ENCODE measurements at regions not wholly inside any gene's neighbourhood (a gene's known extent, or its start where the extent isn't known, plus 50 kb on each side); places are given as distances from the start of the nearest gene placed in this dataset.
"Not testable (repeated sequence)": the region's sequence is repeated elsewhere in the genome, so short reads cannot be mapped to it uniquely, and the experiment has no call there.

DNA sequence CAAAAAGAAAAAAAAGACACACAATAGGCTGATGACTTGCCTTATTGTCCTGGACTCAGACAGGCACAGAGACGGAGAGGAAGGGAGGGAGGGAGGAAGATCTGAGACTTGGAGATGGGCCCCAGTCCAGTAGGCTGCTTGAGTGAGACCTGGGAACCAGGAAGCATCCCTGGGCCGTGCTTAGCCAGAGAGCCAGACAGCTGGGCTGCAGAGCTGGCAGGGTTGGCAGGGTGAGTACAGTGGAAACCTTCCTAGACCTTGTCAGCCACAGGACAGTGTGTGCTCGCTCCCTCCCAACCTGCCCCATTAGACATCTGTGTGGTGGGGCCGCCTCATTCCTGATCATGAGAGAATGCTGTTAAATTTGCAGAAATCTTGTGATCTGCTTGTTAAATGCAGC lies 107.9 kb upstream of the ALDH1A3 start:
- no peak overlapping the region for H3K27ac ChIP-seq
- no peak overlapping the region for H3K4me3 ChIP-seq
- H3K36me3 ChIP-seq: no peaks in the 10 kb centered on the region
- intact Hi-C loops (cut with DNase I): no loop called here
- no peak for ATAC-seq
- TF ChIP-seq POLR2A (IDR thresholded peaks at IDR 0.05): no peak
- TF ChIP-seq, protein P1, sequence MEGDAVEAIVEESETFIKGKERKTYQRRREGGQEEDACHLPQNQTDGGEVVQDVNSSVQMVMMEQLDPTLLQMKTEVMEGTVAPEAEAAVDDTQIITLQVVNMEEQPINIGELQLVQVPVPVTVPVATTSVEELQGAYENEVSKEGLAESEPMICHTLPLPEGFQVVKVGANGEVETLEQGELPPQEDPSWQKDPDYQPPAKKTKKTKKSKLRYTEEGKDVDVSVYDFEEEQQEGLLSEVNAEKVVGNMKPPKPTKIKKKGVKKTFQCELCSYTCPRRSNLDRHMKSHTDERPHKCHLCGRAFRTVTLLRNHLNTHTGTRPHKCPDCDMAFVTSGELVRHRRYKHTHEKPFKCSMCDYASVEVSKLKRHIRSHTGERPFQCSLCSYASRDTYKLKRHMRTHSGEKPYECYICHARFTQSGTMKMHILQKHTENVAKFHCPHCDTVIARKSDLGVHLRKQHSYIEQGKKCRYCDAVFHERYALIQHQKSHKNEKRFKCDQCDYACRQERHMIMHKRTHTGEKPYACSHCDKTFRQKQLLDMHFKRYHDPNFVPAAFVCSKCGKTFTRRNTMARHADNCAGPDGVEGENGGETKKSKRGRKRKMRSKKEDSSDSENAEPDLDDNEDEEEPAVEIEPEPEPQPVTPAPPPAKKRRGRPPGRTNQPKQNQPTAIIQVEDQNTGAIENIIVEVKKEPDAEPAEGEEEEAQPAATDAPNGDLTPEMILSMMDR (IDR thresholded peaks at IDR 0.05): no peak
- H3K27me3 ChIP-seq: no peaks in the 10 kb centered on the region
- WGBS (ENCODE audit: insufficient coverage, low coverage, low lambda C conversion rate, missing lambda C conversion rate): 58% methylated on average over 2 of the region's 4 CpGs
- H3K4me1 ChIP-seq: no peaks in the 10 kb centered on the region
- no peaks in the 10 kb centered on the region for H3K9me3 ChIP-seq
- DNase-seq: peak in 1 of 3 donors; percentile 46

DNA sequence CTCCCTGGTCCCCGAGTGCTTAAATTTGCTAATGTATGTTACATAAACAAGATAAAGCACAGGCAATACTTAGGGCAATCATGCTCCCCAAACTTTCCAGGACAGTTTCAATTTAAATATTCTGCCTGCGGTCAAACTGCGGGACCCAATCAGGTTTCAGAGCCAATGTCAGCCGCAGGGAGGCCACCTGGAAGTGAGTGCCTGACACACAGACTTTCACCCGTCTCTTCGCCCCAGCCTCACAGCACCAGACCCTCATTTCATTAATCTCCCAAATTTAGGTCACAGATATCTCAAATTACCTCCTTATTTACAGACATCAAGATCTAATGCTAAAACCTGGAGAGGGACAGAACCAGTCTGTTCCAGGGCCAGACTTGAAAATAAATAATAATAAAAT lies 107.2 kb upstream of the ALDH1A3 start:
- 79% methylated on average over 6 of the region's 6 CpGs for WGBS (ENCODE audit: insufficient coverage, low coverage, low lambda C conversion rate, missing lambda C conversion rate)
- intact Hi-C loops (cut with DNase I): no loop called here
- no peaks in the 10 kb centered on the region for H3K9me3 ChIP-seq
- TF ChIP-seq, protein P1 (IDR thresholded peaks at IDR 0.05): no peak
- TF ChIP-seq POLR2A (IDR thresholded peaks at IDR 0.05): no peak
- H3K36me3 ChIP-seq: no peaks in the 10 kb centered on the region
- H3K4me3 ChIP-seq: no peak overlapping the region
- no peak for ATAC-seq
- no peak overlapping the region for H3K27ac ChIP-seq
- H3K4me1 ChIP-seq: no peaks in the 10 kb centered on the region
- no peaks in the 10 kb centered on the region for H3K27me3 ChIP-seq
- no peak for DNase-seq

DNA sequence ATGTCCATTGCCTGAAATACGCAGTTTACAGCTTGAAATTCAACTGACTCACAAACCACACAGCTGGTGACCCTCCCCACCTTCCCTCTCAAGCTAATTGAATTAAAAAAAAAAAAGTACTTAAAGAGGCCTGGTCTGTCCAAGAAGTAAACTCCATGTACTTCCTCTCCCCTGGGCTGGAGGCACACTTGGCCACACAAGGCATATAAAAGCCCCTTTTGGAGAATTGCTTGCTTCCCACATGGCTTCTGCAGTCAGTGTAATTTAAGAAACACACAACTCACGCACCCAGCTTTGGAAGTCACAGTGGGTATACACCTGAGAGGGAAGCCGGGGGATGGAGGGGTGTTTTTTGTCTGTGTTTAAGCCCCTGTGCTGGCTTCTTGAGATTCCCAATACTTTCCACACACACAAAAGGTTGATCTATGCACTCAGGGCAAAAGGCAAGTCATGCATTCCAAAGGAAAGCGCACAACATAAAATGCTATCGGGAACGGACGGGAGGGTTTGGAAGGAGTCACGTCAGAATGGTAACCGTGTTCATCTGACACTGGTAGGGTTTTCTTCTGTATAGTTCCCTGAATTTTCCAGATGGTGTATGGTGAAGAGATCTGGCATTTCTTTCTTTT lies 106.6 kb upstream of the ALDH1A3 start:
- H3K9me3 ChIP-seq: no peaks in the 10 kb centered on the region
- TF ChIP-seq POLR2A (IDR thresholded peaks at IDR 0.05): no peak
- TF ChIP-seq, protein P1 (IDR thresholded peaks at IDR 0.05): no peak
- intact Hi-C loops (cut with DNase I): no loop called here
- H3K4me3 ChIP-seq: no peak overlapping the region
- DNase-seq: no peak
- H3K36me3 ChIP-seq: no peaks in the 10 kb centered on the region
- no peaks in the 10 kb centered on the region for H3K4me1 ChIP-seq
- H3K27me3 ChIP-seq: no peaks in the 10 kb centered on the region
- no peak for ATAC-seq
- no peak overlapping the region for H3K27ac ChIP-seq
- WGBS (ENCODE audit: insufficient coverage, low coverage, low lambda C conversion rate, missing lambda C conversion rate): 49% methylated on average over 8 of the region's 9 CpGs

DNA sequence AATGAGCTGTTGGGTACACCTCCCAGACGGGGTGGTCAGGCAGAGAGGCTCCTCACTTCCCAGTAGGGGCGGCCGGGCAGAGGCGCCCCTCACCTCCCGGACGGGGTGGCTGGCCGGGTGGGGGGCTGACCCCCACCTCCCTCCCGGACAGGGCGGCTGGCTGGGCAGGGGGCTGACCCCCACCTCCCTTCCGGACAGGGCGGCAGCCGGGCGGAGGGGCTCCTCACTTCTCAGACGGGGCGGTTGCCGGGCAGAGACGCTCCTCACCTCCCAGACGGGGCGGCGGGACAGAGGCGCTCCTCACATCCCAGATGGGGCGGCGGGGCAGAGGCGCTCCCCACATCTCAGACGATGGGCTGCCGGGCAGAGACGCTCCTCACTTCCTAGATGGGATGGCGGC lies 105.6 kb upstream of the ALDH1A3 start:
- WGBS (ENCODE audit: insufficient coverage, low coverage, low lambda C conversion rate, missing lambda C conversion rate): 80% methylated on average over 1 of the region's 28 CpGs
- ATAC-seq; H3K4me3 ChIP-seq; H3K27me3 ChIP-seq; intact Hi-C loops (cut with DNase I); H3K36me3 ChIP-seq; H3K4me1 ChIP-seq; H3K9me3 ChIP-seq; DNase-seq; H3K27ac ChIP-seq: not testable (repeated sequence)

DNA sequence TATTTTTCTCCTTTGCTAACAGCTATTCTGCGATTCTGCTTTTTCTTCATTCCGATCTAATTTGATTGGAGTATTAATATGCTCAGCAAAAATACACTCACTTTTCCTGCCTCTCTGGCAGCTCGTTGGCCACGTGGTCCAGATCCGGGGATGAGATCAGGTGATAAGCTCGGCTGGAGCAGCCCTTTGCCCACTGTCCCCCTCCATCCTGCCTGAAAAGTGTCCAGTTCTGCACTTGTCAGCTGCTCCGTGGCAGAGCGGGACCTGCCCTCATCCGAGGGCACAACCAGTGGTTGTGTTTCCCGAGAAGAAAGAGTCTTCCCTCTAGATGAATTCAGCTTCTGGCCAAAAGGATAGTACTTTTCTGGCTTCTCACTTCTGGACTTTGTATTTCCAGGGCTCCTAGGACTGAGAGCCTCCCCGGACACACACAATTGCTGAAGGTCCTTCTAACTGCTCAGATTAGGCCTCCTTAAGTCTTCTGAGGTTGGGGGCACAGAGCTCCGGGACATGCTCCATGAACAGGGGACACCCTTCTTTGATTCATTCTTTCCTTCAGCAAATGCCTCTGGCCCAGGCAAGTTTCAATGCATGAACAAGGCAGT lies 103.9 kb upstream of the ALDH1A3 start:
- Histone ChIP-seq H3K9me3 (no peaks in the 10 kb centered on the region), H3K4me1 (no peaks in the 10 kb centered on the region), H3K27ac (no peak overlapping the region), H3K4me3 (no peak overlapping the region), H3K27me3 (no peaks in the 10 kb centered on the region), H3K36me3 (no peaks in the 10 kb centered on the region)
- ATAC-seq (no peak), DNase-seq (peak in 1 of 3 donors; percentile 23)
- no peak for TF ChIP-seq POLR2A (IDR thresholded peaks at IDR 0.05)
- TF ChIP-seq, protein P1 (IDR thresholded peaks at IDR 0.05): no peak
- 79% methylated on average over 4 of the region's 12 CpGs for WGBS (ENCODE audit: insufficient coverage, low coverage, low lambda C conversion rate, missing lambda C conversion rate)
- intact Hi-C loops (cut with DNase I): no loop called here
